GM18507 (cell line): ENCODE measurements at regions not wholly inside any gene's neighbourhood (a gene's known extent, or its start where the extent isn't known, plus 50 kb on each side); places are given as distances from the start of the nearest gene placed in this dataset.

Experiments
- DNase-seq: peaks from one replicate; pipeline ENCODE4 v3.0.0; 2011; ENCODE audit warnings: low read depth; ENCODE audit not compliant: insufficient read length; ENCODE audit errors: extremely low spot score
- FAIRE-seq: peaks from 2 replicates; lab custom pipeline; 2011; peaks lifted over from hg19 to GRCh38; lab: Jason Lieb, UNC

GRCh38 chr13:111527614-111528229 is 207.3 kb downstream of the TEX29 start:
- DNase-seq = no peak
- no peak for FAIRE-seq

GRCh38 chr13:111528513-111528912 is 208.1 kb downstream of the TEX29 start:
- no peak for DNase-seq
- FAIRE-seq = no peak

- DNase-seq (no peak), FAIRE-seq (no peak)
These were observed 209.9 kb downstream of the TEX29 start for GRCh38 chr13:111530137-111530870.

- FAIRE-seq (no peak), DNase-seq (no peak)
These were observed 211.1 kb downstream of the TEX29 start for GRCh38 chr13:111531505-111531904.

GRCh38 chr13:111532111-111532510 is 211.7 kb downstream of the TEX29 start:
- no peak for FAIRE-seq
- no peak for DNase-seq

- FAIRE-seq (no peak), DNase-seq (no peak)
These were observed 213.7 kb downstream of the TEX29 start for GRCh38 chr13:111533900-111534683.

- FAIRE-seq (no peak), DNase-seq (no peak)
These were observed 214.5 kb downstream of the TEX29 start for GRCh38 chr13:111534751-111535522.

GRCh38 chr13:111535523-111535811 is 215.0 kb downstream of the TEX29 start:
- FAIRE-seq = no peak
- no peak for DNase-seq

- FAIRE-seq (no peak), DNase-seq (no peak)
These were observed 215.7 kb downstream of the TEX29 start for GRCh38 chr13:111536075-111536642.

GRCh38 chr13:111537115-111537728 is 216.8 kb downstream of the TEX29 start:
- DNase-seq = no peak
- FAIRE-seq = no peak

GRCh38 chr13:111537843-111538499 is 217.5 kb downstream of the TEX29 start:
- FAIRE-seq (no peak), DNase-seq (no peak)

GRCh38 chr13:111539252-111539651 is 218.8 kb downstream of the TEX29 start:
- no peak for DNase-seq
- no peak for FAIRE-seq

GRCh38 chr13:111539791-111540446 is 219.5 kb downstream of the TEX29 start:
- FAIRE-seq = no peak
- DNase-seq = no peak

GRCh38 chr13:111540486-111540885 is 220.0 kb downstream of the TEX29 start:
- no peak for DNase-seq
- no peak for FAIRE-seq

GRCh38 chr13:111541345-111541744 is 220.9 kb downstream of the TEX29 start:
- DNase-seq (no peak), FAIRE-seq (no peak)

GRCh38 chr13:111541752-111542529 is 221.5 kb downstream of the TEX29 start:
- DNase-seq (no peak), FAIRE-seq (no peak)

- no peak for DNase-seq
- no peak for FAIRE-seq
These were observed 222.3 kb downstream of the TEX29 start for GRCh38 chr13:111542530-111543341.
